IMR-90 (cell line): ENCODE measurements at regions not wholly inside any gene's neighbourhood (a gene's known extent, or its start where the extent isn't known, plus 50 kb on each side); places are given as distances from the start of the nearest gene placed in this dataset.
"Not testable (repeated sequence)": the region's sequence is repeated elsewhere in the genome, so short reads cannot be mapped to it uniquely, and the experiment has no call there.

Experiments used
- ATAC-seq: fragments of 200-7000 bp; cut with Tn5 transposase; 2 replicates; pipeline ENCODE4 v1.9.1; 2020; ENCODE audit warnings: low read depth, mild to moderate bottlenecking, moderate library complexity
- BruUV-seq: library from RNA; stranded (reverse); fragments of 400-500 nt; replicated peaks from 2 replicates; lab custom pipeline; 2021; lab: Mats Ljungman, UMichigan
- CTCF ChIA-PET: fragments of 300-600 bp; formaldehyde crosslinking; extraction: SDS; loops from one replicate; lab custom pipeline; 2021; ENCODE audit warnings: antibody characterized with exemption; lab: Yijun Ruan, JAX
- POLR2A ChIA-PET: fragments of 300-600 bp; sonication (Branson Sonifier 250); formaldehyde crosslinking; loops from one replicate; lab custom pipeline; 2022; ENCODE audit warnings: antibody characterized with exemption; ENCODE audit not compliant: unreplicated experiment; lab: Charles Lee
- DNase-seq: peaks from one replicate; pipeline ENCODE4 v3.0.0; 2013
- H2AFZ ChIP-seq: replicated peaks from 2 replicates; pipeline ENCODE3; 2013; ENCODE audit warnings: low read length, mild to moderate bottlenecking; ENCODE audit not compliant: poor library complexity
- H2AK5ac ChIP-seq: 2 replicates; pipeline ENCODE4 v1.6.1; 2013; ENCODE audit warnings: low read depth, low read length, inconsistent platforms
- H2AK9ac ChIP-seq: replicated peaks from 2 replicates; pipeline ENCODE3; 2013; ENCODE audit warnings: mild to moderate bottlenecking, low read depth, low read length, moderate library complexity; ENCODE audit not compliant: poor library complexity
- H2BK120ac ChIP-seq: 2 replicates; pipeline ENCODE4 v1.6.1; 2013; ENCODE audit warnings: low read depth, low read length, inconsistent platforms
- H2BK15ac ChIP-seq: 3 replicates; pipeline ENCODE4 v1.6.1; 2013; ENCODE audit warnings: low read depth, low read length, inconsistent platforms
- H2BK20ac ChIP-seq: 2 replicates; pipeline ENCODE4 v1.6.1; 2013; ENCODE audit warnings: low read depth, mild to moderate bottlenecking, inconsistent platforms, low read length, moderate library complexity
- H2BK5ac ChIP-seq: 2 replicates; pipeline ENCODE4 v1.6.1; 2013; ENCODE audit warnings: mild to moderate bottlenecking, low read depth, low read length, inconsistent platforms; ENCODE audit not compliant: poor library complexity, severe bottlenecking
- H3K14ac ChIP-seq: replicated peaks from 2 replicates; pipeline ENCODE4 v1.6.1; 2013; ENCODE audit warnings: low read depth, low read length, inconsistent platforms
- H3K18ac ChIP-seq: 2 replicates; pipeline ENCODE4 v1.6.1; 2013; ENCODE audit warnings: low read depth, low read length, control low read depth
- H3K23ac ChIP-seq: 2 replicates; pipeline ENCODE4 v1.6.1; 2013; ENCODE audit warnings: low read depth, low read length, inconsistent platforms
- H3K27ac ChIP-seq: 2 replicates; pipeline ENCODE4 v1.5.1; 2013; ENCODE audit warnings: mild to moderate bottlenecking, control low read depth, low read length; ENCODE audit not compliant: insufficient read depth
- H3K27me3 ChIP-seq: 2 replicates; pipeline ENCODE4 v1.6.1; 2013; ENCODE audit warnings: low read length; ENCODE audit not compliant: control insufficient read depth, insufficient read depth
- H3K36me3 ChIP-seq: 2 replicates; pipeline ENCODE4 v1.6.1; 2013; ENCODE audit warnings: low read length, mixed read lengths; ENCODE audit not compliant: control insufficient read depth, insufficient read depth
- H3K4ac ChIP-seq: 2 replicates; pipeline ENCODE4 v1.6.1; 2013; ENCODE audit warnings: low read depth, low read length, inconsistent platforms
- H3K4me1 ChIP-seq: 2 replicates; pipeline ENCODE4 v1.6.1; 2013; ENCODE audit warnings: low read length, mixed read lengths; ENCODE audit not compliant: control insufficient read depth, insufficient read depth
- H3K4me2 ChIP-seq: 2 replicates; pipeline ENCODE4 v1.6.1; 2013; ENCODE audit warnings: low read depth, mild to moderate bottlenecking, control low read depth, low read length, moderate library complexity
- H3K4me3 ChIP-seq: 2 replicates; pipeline ENCODE4 v1.5.1; 2013; ENCODE audit warnings: low read depth, mild to moderate bottlenecking, control low read depth, low read length, moderate library complexity; ENCODE audit not compliant: insufficient read depth
- H3K56ac ChIP-seq: 2 replicates; pipeline ENCODE4 v1.6.1; 2013; ENCODE audit warnings: low read length, inconsistent platforms; ENCODE audit not compliant: insufficient read depth; ENCODE audit errors: extremely low read depth
- H3K79me1 ChIP-seq, 2 experiments: 2 replicates each; pipeline ENCODE4 v1.6.1; 2013; ENCODE audit warnings: low read length in 2 of 2, inconsistent platforms in 1 of 2, low read depth in 1 of 2
- H3K9ac ChIP-seq: 2 replicates; pipeline ENCODE4 v1.6.1; 2013; ENCODE audit warnings: low read depth, low read length, control low read depth
- H3K9me1 ChIP-seq: 2 replicates; pipeline ENCODE4 v1.6.1; 2013; ENCODE audit warnings: low read length, inconsistent platforms; ENCODE audit not compliant: insufficient read depth
- H3K9me3 ChIP-seq: 2 replicates; pipeline ENCODE4 v1.6.1; 2013; ENCODE audit warnings: low read length; ENCODE audit not compliant: control insufficient read depth, insufficient read depth
- H4K20me1 ChIP-seq: 2 replicates; pipeline ENCODE4 v1.6.1; 2013; ENCODE audit warnings: low read length, inconsistent platforms; ENCODE audit not compliant: insufficient read depth
- H4K5ac ChIP-seq: 2 replicates; pipeline ENCODE4 v1.6.1; 2013; ENCODE audit warnings: mild to moderate bottlenecking, low read depth, low read length, control low read depth
- H4K8ac ChIP-seq, 2 experiments: 2 replicates each; pipeline ENCODE4 v1.6.1; 2013; ENCODE audit warnings: low read depth in 2 of 2, low read length in 2 of 2, control low read depth in 1 of 2, inconsistent platforms in 1 of 2
- H4K91ac ChIP-seq: 2 replicates; pipeline ENCODE4 v1.6.1; 2013; ENCODE audit warnings: low read depth, low read length, inconsistent platforms; ENCODE audit not compliant: insufficient read depth
- WGBS, 2 experiments: methylation state at CpG; one replicate each; pipeline versions ENCODE4 v1.1.5 to v1.1.7; 2013; ENCODE audit warnings: missing lambda C conversion rate in 2 of 2; ENCODE audit not compliant: insufficient read length in 1 of 2; ENCODE audit errors: extremely low coverage in 2 of 2; 5-methylcytosine and 5-hydroxymethylcytosine counted together
- dilution Hi-C: fragments of 300-500 bp; cut with HindIII; formaldehyde crosslinking; loops from one replicate; pipeline ENCODE4 v1.14.3; 2018; ENCODE audit warnings: low sequenced_read_pairs; ENCODE audit not compliant: unreplicated experiment
- in situ Hi-C: fragments of 300-500 bp; cut with MboI; formaldehyde crosslinking; loops from 3 replicates; pipeline ENCODE4 v1.14.3; 2019; ENCODE audit warnings: low sequenced_read_pairs, inconsistent platforms, mixed read lengths
- intact Hi-C: fragments of 100-400 bp; cut with micrococcal nuclease; formaldehyde crosslinking; loops from 2 replicates; pipeline ENCODE4 v1.10.0; 2022

DNA sequence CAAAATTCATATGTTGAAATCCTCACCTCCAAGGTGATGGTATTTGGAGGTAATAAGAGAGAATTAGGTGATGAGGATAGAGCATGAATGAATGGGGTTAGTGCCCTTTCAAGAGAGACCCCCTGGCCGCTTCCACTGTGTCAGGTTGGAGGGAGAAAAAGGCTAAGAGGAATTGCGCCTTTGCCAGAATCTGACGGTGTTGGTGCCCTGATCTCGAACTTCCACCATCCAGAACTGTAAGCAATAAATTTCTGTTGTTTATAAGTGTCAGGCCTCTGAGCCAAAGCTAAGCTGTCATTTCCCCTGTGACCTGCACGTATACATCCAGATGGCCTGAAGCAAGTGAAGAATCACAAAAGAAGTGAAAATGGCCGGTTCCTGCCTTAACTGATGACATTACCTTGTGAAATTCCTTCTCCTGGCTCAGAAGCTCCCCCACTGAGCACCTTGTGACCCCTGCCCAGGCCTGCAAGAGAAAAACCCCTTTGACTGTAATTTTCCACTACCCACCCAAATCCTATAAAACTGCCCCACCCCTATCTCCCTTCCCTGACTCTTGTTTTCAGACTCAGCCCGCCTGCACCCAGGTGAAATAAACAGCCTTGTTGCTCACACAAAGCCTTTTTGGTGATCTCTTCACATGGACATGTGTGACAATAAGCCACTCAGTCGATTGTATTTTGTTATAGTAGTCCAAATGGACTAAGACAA is 878.9 kb upstream of the GOT2 start:
- POLR2A ChIA-PET: not testable (repeated sequence)

More for the DNA sequence above, 878.9 kb upstream of the GOT2 start:
- in situ Hi-C loops, dilution Hi-C loops, H3K79me1 ChIP-seq, DNase-seq, H3K27ac ChIP-seq, H2AK9ac ChIP-seq, intact Hi-C loops, H3K14ac ChIP-seq, H2BK120ac ChIP-seq, H3K4me1 ChIP-seq, H2BK20ac ChIP-seq, H3K4ac ChIP-seq, H3K9me1 ChIP-seq, BruUV-seq, H2AFZ ChIP-seq, H3K9ac ChIP-seq, H2BK5ac ChIP-seq, H3K4me3 ChIP-seq, H3K4me2 ChIP-seq, H3K18ac ChIP-seq, H3K36me3 ChIP-seq, H3K56ac ChIP-seq, H3K9me3 ChIP-seq, H4K8ac ChIP-seq, H3K23ac ChIP-seq, ATAC-seq, H4K5ac ChIP-seq, H4K20me1 ChIP-seq, H3K27me3 ChIP-seq, H4K91ac ChIP-seq, H2BK15ac ChIP-seq, H2AK5ac ChIP-seq: not testable (repeated sequence)
- WGBS, 2 experiments: no CpG with 5 or more reads among the region's 8 CpGs
- CTCF ChIA-PET: interaction anchor here (0.9 to 1.2 kb wide), 2 partner anchors 8 to 20 kb away, joined by 3 read pairs; no protein-coding TSS in a partner anchor
